HFF-Myc (cell line): ENCODE measurements at regions not wholly inside any gene's neighbourhood (a gene's known extent, or its start where the extent isn't known, plus 50 kb on each side); places are given as distances from the start of the nearest gene placed in this dataset.

Experiments used
- DNase-seq: peaks from one replicate; pipeline ENCODE4 v3.0.0-alpha.2; 2011; ENCODE audit warnings: low read depth; ENCODE audit errors: extremely low read depth
- H3K4me3 ChIP-seq: replicated peaks from 2 replicates; pipeline ENCODE4 v1.5.1; 2011; ENCODE audit warnings: low read depth, mild to moderate bottlenecking, control low read depth, low read length
- CTCF ChIP-seq: IDR thresholded peaks from 2 replicates; pipeline ENCODE4 v1.5.1; 2012; ENCODE audit warnings: mild to moderate bottlenecking, low read depth, low read length, control low read depth; ENCODE audit errors: missing control alignments

DNA sequence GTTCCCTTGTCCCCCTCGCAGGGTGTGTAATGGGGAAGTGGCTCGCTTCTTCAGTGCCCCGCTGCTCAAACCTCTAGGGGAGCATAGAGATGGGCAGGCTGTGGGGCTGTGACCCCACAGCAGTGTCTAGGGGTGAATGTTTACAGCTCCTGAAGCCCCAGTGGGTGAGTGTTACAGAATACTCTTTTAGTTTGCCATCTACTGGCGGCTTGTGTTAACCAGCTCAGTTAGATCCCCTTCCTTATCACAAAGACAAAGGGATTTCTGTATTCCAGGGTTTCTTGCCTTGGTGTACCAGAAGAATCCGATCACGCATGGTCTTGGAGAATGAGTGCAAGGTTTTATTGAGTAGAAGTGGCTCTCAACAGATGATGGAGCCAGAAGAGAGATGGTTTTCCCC lies 108.1 kb upstream of the IQCM start:
- TF ChIP-seq CTCF: no peak
- no peak overlapping the region for H3K4me3 ChIP-seq
- no peak for DNase-seq

- DNase-seq: no peak
- H3K4me3 ChIP-seq: no peak overlapping the region
- no peak for TF ChIP-seq CTCF
These were observed 111.9 kb upstream of the IQCM start for GRCh38 chr4:149927514-149927913.

DNA sequence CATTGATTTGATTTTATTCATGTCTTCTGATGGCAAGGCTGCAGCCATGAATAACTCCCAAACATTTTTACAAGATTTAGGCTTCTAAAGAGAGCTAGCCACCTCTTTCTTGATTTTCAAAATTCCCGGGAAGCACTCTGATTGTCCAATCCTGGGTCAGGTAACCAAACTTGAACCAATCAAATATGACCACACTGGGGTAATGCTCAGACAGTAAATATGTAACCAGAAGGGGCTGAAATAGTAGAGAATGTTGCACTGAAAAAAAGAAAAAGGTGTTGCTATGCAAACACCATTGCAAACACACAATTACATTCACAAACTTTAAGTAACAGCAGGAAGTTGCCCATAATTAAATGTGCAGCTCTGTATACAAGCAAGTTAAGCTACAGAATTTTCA lies 112.9 kb upstream of the IQCM start:
- no peak for DNase-seq
- TF ChIP-seq CTCF: no peak
- no peak overlapping the region for H3K4me3 ChIP-seq

GRCh38 chr4:149931431-149931830 lies 115.8 kb upstream of the IQCM start:
- TF ChIP-seq CTCF: no peak
- DNase-seq: no peak
- H3K4me3 ChIP-seq: no peak overlapping the region

GRCh38 chr4:149932188-149932587 lies 116.5 kb upstream of the IQCM start:
- no peak for DNase-seq
- H3K4me3 ChIP-seq: no peak overlapping the region
- no peak for TF ChIP-seq CTCF

- no peak for TF ChIP-seq CTCF
- H3K4me3 ChIP-seq: no peak overlapping the region
- no peak for DNase-seq
These were observed 117.5 kb upstream of the IQCM start for GRCh38 chr4:149933120-149933519.

- no peak overlapping the region for H3K4me3 ChIP-seq
- no peak for DNase-seq
- no peak for TF ChIP-seq CTCF
These were observed 118.2 kb upstream of the IQCM start for GRCh38 chr4:149933883-149934282.
